SU-DHL-6 (cell line): ENCODE measurements at regions not wholly inside any gene's neighbourhood (a gene's known extent, or its start where the extent isn't known, plus 50 kb on each side); places are given as distances from the start of the nearest gene placed in this dataset.

ENCODE experiments used
- H2AFZ ChIP-seq: fragments of 200-600 bp; sonication (generic); 2 replicates; pipeline ENCODE4 v1.6.1; 2014; ENCODE audit warnings: low read depth, mild to moderate bottlenecking, moderate library complexity, mixed read lengths, antibody characterized with exemption, low read length; ENCODE audit not compliant: severe bottlenecking
- H3F3A ChIP-seq: fragments of 200-600 bp; shearing (Covaris generic); 2 replicates; pipeline ENCODE4 v1.6.0; 2016; ENCODE audit warnings: antibody characterized with exemption, mild to moderate bottlenecking; ENCODE audit not compliant: insufficient read depth
- H3K27ac ChIP-seq: fragments of 200-600 bp; sonication (generic); 2 replicates; pipeline ENCODE4 v1.5.1; 2016; ENCODE audit warnings: low read depth, mild to moderate bottlenecking, low read length, moderate library complexity, mixed read lengths
- H3K27me3 ChIP-seq: fragments of 200-600 bp; sonication (generic), shearing (Covaris generic); 2 replicates; pipeline ENCODE4 v1.6.0; 2014; ENCODE audit warnings: mild to moderate bottlenecking, low read length
- H3K36me3 ChIP-seq: fragments of 200-600 bp; sonication (generic); 2 replicates; pipeline ENCODE4 v1.6.1; 2014; ENCODE audit warnings: mild to moderate bottlenecking, low read length, mixed read lengths
- H3K4me2 ChIP-seq: fragments of 300-600, 200-600 bp; shearing (Covaris generic), sonication (generic); 2 replicates; pipeline ENCODE4 v1.6.0; 2014; ENCODE audit warnings: low read length, low read depth, mild to moderate bottlenecking; ENCODE audit not compliant: poor library complexity, severe bottlenecking
- H3K4me3 ChIP-seq: fragments of 200-600 bp; sonication (generic); 2 replicates; pipeline ENCODE4 v1.5.1; 2014; ENCODE audit warnings: antibody characterized with exemption, low read length, mild to moderate bottlenecking, mixed read lengths; ENCODE audit not compliant: insufficient read depth, poor library complexity, severe bottlenecking
- H3K79me2 ChIP-seq: fragments of 200-600 bp; sonication (generic); 2 replicates; pipeline ENCODE4 v1.6.1; 2014; ENCODE audit warnings: mild to moderate bottlenecking, low read length, moderate library complexity; ENCODE audit not compliant: insufficient read depth
- H3K9ac ChIP-seq: fragments of 200-600 bp; sonication (generic); 2 replicates; pipeline ENCODE4 v1.7.0; 2014; ENCODE audit warnings: mild to moderate bottlenecking, low read length
- H3K9me2 ChIP-seq: fragments of 200-600 bp; sonication (generic); replicated peaks from 2 replicates; pipeline ENCODE4 v1.6.1; 2014; ENCODE audit warnings: low read length; ENCODE audit not compliant: insufficient read depth
- H3K9me3 ChIP-seq: fragments of 200-600 bp; sonication (generic); 2 replicates; pipeline ENCODE4 v1.6.1; 2014; ENCODE audit warnings: low read length, mixed read lengths; ENCODE audit not compliant: insufficient read depth
- H4K20me1 ChIP-seq: fragments of 200-600 bp; sonication (generic); 2 replicates; pipeline ENCODE4 v1.6.1; 2014; ENCODE audit warnings: low read depth, mild to moderate bottlenecking, antibody characterized with exemption, low read length, moderate library complexity, mixed read lengths
- EZH2phosphoT487 ChIP-seq: fragments of 200-600 bp; sonication (generic), shearing (Covaris generic); conservative IDR thresholded peaks from 2 replicates; pipeline ENCODE4 v1.6.1; 2018; ENCODE audit warnings: mild to moderate bottlenecking, antibody characterized with exemption, low read length, moderate library complexity, mixed read lengths
- TF ChIP-seq, protein P1 (sequence below): fragments of 200-600 bp; sonication (generic); IDR thresholded peaks from one replicate; pipeline ENCODE4 v1.5.1; 2017; ENCODE audit warnings: antibody characterized with exemption, mild to moderate bottlenecking, low read length, moderate library complexity; ENCODE audit not compliant: insufficient read depth, poor library complexity, severe bottlenecking

DNA sequence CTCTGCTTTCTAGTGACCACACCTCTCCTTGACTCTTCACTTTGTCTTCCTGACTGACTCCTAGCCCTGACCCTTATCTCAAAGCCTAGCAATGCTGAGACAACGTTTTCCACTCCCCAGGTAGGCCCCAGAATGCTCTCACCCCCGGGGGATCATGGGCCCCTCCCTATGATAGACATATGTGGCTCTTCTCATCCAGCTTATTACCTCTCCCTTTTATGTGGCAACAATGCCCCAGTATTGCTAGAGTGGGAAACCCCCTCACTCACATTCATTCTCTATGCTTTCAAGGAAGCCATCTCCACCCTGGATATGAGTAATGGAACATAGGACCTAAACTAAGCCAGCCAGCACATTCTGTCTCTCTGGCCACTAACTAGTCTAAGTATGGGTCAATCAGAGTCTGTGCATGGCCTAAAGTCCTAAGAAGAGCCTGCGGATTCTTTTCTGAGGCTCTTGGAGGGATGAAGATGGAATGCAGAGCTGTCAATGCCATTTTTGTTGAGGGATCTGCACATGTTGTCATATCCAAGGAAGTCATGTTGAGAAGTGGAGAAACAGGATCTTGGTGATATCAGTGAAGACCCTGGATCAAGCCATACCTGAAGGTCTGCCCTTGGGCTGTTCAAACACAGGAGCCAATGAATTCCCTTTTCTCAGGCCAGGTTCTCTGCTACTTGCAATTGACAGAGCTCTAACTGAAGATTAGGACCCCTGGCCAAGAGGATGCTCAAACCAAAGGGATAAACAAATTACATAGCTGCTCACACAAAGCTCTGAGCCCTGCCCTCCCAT lies 79.8 kb upstream of the GRK3 start:
- H3K4me2 ChIP-seq, result no peak overlapping the region
- no peaks in the 10 kb centered on the region for H3K9me3 ChIP-seq
- TF ChIP-seq, protein P1, sequence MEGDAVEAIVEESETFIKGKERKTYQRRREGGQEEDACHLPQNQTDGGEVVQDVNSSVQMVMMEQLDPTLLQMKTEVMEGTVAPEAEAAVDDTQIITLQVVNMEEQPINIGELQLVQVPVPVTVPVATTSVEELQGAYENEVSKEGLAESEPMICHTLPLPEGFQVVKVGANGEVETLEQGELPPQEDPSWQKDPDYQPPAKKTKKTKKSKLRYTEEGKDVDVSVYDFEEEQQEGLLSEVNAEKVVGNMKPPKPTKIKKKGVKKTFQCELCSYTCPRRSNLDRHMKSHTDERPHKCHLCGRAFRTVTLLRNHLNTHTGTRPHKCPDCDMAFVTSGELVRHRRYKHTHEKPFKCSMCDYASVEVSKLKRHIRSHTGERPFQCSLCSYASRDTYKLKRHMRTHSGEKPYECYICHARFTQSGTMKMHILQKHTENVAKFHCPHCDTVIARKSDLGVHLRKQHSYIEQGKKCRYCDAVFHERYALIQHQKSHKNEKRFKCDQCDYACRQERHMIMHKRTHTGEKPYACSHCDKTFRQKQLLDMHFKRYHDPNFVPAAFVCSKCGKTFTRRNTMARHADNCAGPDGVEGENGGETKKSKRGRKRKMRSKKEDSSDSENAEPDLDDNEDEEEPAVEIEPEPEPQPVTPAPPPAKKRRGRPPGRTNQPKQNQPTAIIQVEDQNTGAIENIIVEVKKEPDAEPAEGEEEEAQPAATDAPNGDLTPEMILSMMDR, result no peak
- TF ChIP-seq EZH2phosphoT487, result no peak
- H2AFZ ChIP-seq, result no peak overlapping the region
- H3K9ac ChIP-seq, result no peak overlapping the region
- H4K20me1 ChIP-seq, result no peaks in the 10 kb centered on the region
- H3K36me3 ChIP-seq, result no peaks in the 10 kb centered on the region
- no peaks in the 10 kb centered on the region for H3K27me3 ChIP-seq
- no peak overlapping the region for H3K4me3 ChIP-seq
- no peaks in the 10 kb centered on the region for H3F3A ChIP-seq
- H3K27ac ChIP-seq, result no peak overlapping the region
- no peaks in the 10 kb centered on the region for H3K79me2 ChIP-seq
- no peaks in the 10 kb centered on the region for H3K9me2 ChIP-seq

GRCh38 chr22:25485626-25486545 lies 78.6 kb upstream of the GRK3 start:
- Histone ChIP-seq H3K9me3 (no peaks in the 10 kb centered on the region), H3K4me3 (no peak overlapping the region), H3K36me3 (no peaks in the 10 kb centered on the region), H3F3A (no peaks in the 10 kb centered on the region), H3K4me2 (no peak overlapping the region), H4K20me1 (no peaks in the 10 kb centered on the region), H3K27me3 (no peaks in the 10 kb centered on the region), H3K79me2 (no peaks in the 10 kb centered on the region), H3K9ac (no peak overlapping the region), H3K27ac (no peak overlapping the region), H2AFZ (no peak overlapping the region), H3K9me2 (no peaks in the 10 kb centered on the region)
- TF ChIP-seq, protein P1, result no peak
- TF ChIP-seq EZH2phosphoT487, result no peak

- no peak overlapping the region for H3K4me2 ChIP-seq
- H4K20me1 ChIP-seq, result no peaks in the 10 kb centered on the region
- no peaks in the 10 kb centered on the region for H3K79me2 ChIP-seq
- H3K27ac ChIP-seq, result no peak overlapping the region
- H2AFZ ChIP-seq, result no peak overlapping the region
- no peaks in the 10 kb centered on the region for H3F3A ChIP-seq
- H3K9me3 ChIP-seq, result no peaks in the 10 kb centered on the region
- TF ChIP-seq EZH2phosphoT487, result no peak
- TF ChIP-seq, protein P1, result no peak
- no peaks in the 10 kb centered on the region for H3K36me3 ChIP-seq
- H3K4me3 ChIP-seq, result no peak overlapping the region
- H3K9me2 ChIP-seq, result no peaks in the 10 kb centered on the region
- H3K27me3 ChIP-seq, result no peaks in the 10 kb centered on the region
- H3K9ac ChIP-seq, result no peak overlapping the region
Observed at GRCh38 chr22:25487508-25487907, 77.0 kb upstream of the GRK3 start.
